MG63 (cell line): ENCODE measurements at regions not wholly inside any gene's neighbourhood (a gene's known extent, or its start where the extent isn't known, plus 50 kb on each side); places are given as distances from the start of the nearest gene placed in this dataset.

Experiments used
- DNase-seq: peaks from one replicate; pipeline ENCODE4 v3.0.0-alpha.2; 2020
- H3K27me3 ChIP-seq: fragments of 250-450 bp; sonication (Bioruptor Pico); 2 replicates; pipeline ENCODE4 v1.5.1; 2020; ENCODE audit warnings: mild to moderate bottlenecking, moderate library complexity
- H3K36me3 ChIP-seq: fragments of 250-450 bp; sonication (Bioruptor Pico); 2 replicates; pipeline ENCODE4 v1.5.1; 2020; ENCODE audit warnings: mild to moderate bottlenecking, moderate library complexity
- H3K4me3 ChIP-seq: fragments of 250-450 bp; sonication (Bioruptor Pico); 2 replicates; pipeline ENCODE4 v1.5.1; 2020; ENCODE audit warnings: mild to moderate bottlenecking, moderate library complexity
- H3K9me3 ChIP-seq: fragments of 250-450 bp; sonication (Bioruptor Pico); 2 replicates; pipeline ENCODE4 v1.5.1; 2020; ENCODE audit warnings: mild to moderate bottlenecking, moderate library complexity

- Histone ChIP-seq H3K36me3 (no peaks in the 10 kb centered on the region), H3K9me3 (no peaks in the 10 kb centered on the region), H3K4me3 (no peak overlapping the region), H3K27me3 (no peaks in the 10 kb centered on the region)
- no peak for DNase-seq
Observed at GRCh38 chr4:1575418-1576303, 108.5 kb downstream of the FAM53A start.

DNA sequence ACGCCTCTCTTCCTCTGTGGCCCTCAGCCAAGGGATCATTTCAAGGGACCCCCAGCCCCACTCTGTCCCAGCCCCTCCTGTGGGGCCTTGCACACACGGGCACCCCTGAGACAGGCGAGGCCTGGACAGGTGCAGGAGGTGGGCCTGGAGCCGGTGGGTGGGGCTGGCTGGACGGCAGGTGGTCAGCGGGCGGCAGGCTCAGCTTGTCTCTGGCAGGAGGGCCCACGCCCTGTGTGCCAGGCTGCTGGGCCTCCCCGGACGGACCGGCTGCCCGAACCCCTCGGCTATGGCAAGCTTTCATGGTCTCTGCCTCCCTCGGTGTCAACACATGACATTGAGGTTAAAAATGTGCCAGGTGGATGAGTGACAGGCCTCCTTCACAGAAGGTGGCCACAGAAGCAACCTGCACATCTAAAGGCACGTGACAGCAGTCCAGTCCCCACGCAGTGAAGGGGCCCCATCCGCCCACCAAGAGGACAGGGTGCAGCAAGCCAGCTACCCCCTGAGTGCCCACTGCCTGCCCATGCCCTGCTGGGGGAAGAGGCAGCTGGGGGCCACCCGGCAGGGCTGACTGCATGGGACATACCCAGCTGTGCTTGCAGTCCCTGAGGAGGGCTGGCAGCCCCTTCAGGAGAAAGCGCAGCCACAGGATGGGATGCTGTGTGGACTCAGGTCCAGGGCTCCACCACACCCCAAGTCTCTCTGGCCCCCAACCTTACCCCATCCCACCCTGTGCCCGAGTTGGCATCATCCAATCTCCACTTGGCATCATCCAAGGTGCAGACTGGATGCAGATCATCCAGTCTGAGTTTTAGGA is 109.3 kb downstream of the FAM53A start:
- no peaks in the 10 kb centered on the region for H3K9me3 ChIP-seq
- H3K36me3 ChIP-seq: no peaks in the 10 kb centered on the region
- no peaks in the 10 kb centered on the region for H3K27me3 ChIP-seq
- no peak overlapping the region for H3K4me3 ChIP-seq
- no peak for DNase-seq

DNA sequence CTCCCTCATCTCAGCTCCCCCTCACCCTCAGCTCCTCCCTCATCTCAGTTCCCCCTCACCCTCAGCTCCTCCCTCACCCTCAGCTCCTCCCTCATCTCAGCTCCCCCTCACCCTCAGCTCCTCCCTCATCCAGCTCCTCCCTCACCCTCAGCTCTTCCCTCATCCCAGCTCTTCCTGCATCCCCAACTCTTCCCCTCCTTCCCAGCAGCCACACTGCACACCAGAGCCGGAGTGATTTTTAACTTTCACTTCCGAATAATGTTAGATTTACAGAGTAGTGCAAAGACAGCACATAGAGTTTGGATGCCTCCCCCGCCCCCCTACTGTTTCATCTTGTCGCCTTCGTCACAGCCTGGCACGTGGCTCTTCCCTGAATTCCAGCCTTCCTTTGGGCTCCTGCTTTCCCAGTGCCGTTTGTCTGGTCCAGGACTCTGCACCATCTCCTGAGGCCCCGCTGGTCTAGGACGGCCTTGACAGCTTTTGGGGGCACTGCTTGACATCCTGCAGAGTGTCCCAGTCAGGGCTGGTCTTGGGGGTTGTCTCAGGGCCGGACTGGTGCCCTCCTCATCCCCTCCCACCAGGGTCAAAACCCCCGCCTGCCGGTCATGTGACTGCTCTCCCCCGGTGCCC is 110.2 kb downstream of the FAM53A start:
- H3K9me3 ChIP-seq: no peaks in the 10 kb centered on the region
- H3K4me3 ChIP-seq: no peak overlapping the region
- H3K27me3 ChIP-seq: no peaks in the 10 kb centered on the region
- no peak for DNase-seq
- H3K36me3 ChIP-seq: no peaks in the 10 kb centered on the region

- Histone ChIP-seq H3K36me3 (no peaks in the 10 kb centered on the region), H3K9me3 (no peaks in the 10 kb centered on the region), H3K4me3 (no peak overlapping the region), H3K27me3 (no peaks in the 10 kb centered on the region)
- no peak for DNase-seq
Observed at GRCh38 chr4:1572964-1573720, 111.0 kb downstream of the FAM53A start.

DNA sequence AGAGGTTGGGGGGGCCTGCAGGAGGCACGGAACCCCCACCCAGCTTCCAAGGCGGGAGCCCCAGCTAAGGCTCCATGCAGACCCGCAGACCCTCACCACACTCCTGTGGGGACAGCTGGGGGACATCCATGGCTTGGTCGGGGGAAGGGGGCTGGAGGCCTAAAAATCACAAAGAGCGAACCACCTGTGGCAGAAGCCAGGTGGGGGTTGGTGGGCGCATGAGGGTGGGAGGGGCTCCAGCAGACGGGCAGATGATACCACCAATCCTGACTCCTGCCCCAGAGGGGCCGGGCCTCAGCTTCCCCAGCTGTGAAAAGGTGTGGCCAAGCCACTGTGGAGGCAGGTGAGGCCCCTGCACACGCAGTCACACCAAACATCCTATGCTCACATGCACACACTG is 111.6 kb downstream of the FAM53A start:
- Histone ChIP-seq H3K9me3 (no peaks in the 10 kb centered on the region), H3K27me3 (no peaks in the 10 kb centered on the region), H3K36me3 (no peaks in the 10 kb centered on the region), H3K4me3 (no peak overlapping the region)
- DNase-seq: no peak

DNA sequence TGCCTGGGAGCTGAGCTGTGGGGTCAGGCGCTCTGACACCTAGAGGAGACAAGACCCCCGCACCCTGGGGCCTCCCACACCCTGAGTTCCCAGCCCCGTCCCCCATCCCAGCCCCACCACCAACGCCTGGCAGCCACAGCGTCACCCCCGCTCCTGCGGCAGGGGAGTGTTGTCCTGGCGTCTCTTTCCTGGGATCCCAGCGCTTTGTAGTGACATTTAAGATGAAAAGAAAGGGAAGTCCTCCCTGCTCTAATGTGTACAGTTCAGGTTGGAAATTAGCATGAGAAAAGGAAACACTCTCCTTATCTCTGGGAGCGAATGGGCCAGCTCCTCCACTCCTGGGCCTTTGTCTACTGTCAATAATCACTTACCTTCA is 112.1 kb downstream of the FAM53A start:
- Histone ChIP-seq H3K36me3 (no peaks in the 10 kb centered on the region), H3K27me3 (no peaks in the 10 kb centered on the region), H3K4me3 (no peak overlapping the region), H3K9me3 (no peaks in the 10 kb centered on the region)
- no peak for DNase-seq

DNA sequence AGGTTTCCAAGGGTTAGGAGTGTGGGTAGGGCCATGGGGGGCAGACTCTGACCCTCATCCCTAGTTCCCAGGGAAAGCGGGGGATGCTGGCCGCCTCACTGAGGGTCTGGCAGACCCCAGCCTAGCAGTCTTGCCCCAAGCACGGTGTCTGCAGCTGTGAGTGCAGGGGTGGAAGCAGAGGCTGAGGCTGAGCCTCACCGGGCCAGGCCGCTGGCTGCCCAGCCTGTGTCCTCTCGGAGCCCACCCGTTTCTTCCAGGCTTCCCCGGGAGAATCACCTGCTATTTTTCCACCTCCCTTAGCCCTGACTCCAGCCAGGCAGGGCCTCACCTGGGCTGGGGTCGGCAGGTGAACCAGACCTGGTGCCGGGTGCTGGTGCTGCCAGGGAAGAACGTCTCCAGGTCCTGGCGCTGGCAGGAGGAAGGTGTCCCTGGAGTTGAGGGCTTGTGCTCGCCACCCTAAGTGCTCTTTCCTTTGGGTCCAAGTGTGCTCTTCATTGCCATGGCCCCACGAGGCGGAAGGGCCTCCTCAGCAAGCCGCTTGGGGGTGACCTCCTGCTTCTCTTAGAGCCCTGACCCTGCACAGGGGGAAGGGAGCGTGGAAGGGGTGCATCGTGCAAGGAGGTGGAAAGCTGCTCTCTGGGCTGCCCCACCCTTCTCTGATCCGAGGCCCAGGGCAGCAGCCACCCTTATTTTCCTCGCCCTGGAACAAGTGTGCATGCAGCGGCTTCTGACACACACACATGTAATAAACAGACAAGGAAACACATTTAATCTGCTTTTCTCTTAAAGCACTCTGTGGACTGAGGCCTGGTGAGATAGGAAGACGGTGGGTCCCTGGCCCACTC is 112.7 kb downstream of the FAM53A start:
- H3K9me3 ChIP-seq: no peaks in the 10 kb centered on the region
- no peak for DNase-seq
- H3K36me3 ChIP-seq: no peaks in the 10 kb centered on the region
- H3K4me3 ChIP-seq: no peak overlapping the region
- no peaks in the 10 kb centered on the region for H3K27me3 ChIP-seq

DNA sequence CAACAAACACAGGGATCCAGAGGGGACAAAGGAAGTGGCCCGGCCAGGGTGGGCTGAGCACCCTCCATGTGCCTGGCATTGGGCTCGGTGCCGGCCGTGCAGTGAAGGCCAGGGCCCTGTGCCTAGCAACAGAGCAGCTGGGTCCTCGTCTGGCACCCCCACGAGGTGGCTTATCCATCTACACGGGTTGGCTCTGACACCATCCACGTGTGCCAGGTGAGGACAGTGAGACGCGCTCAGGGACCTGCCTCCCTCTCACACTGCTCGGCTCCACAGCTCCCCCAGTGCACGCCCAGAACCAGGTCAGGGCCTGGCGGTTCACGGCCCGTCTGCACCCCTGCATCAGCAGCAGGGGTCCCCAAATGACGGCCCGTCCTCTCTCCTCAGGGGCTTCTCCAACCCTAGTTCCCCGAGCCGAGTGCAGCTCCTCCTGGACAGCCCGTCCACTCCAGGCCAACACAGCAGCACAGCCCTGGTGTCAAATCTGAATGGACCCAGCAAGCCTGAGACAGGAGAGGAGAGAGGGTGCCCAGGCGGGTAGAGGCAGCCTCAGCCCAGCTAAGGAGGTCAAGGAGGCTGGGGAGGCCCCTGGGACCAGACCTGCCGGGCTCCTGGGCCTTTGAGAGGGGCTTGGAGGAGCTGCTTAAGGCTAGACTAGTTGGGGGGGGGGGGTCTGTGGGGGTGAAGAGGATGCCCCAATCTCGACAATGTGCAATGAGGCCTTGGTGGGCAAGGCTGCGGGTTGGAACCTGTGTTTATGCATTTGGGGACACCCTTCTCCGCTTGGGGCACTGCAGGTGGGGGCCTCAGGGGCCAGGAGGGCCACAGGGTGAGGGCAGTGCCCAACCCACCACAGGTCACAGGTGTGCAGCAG is 113.6 kb downstream of the FAM53A start:
- no peaks in the 10 kb centered on the region for H3K36me3 ChIP-seq
- H3K4me3 ChIP-seq: no peak overlapping the region
- no peak for DNase-seq
- H3K27me3 ChIP-seq: no peaks in the 10 kb centered on the region
- no peaks in the 10 kb centered on the region for H3K9me3 ChIP-seq

- no peak for DNase-seq
- no peaks in the 10 kb centered on the region for H3K9me3 ChIP-seq
Observed at GRCh38 chr4:1569461-1570151, 114.5 kb downstream of the FAM53A start.

GRCh38 chr4:1568855-1569460 is 115.2 kb downstream of the FAM53A start:
- Histone ChIP-seq H3K4me3 (no peak overlapping the region), H3K27me3 (no peaks in the 10 kb centered on the region), H3K9me3 (no peaks in the 10 kb centered on the region), H3K36me3 (no peaks in the 10 kb centered on the region)
- no peak for DNase-seq

More at GRCh38 chr4:1569461-1570151, 114.5 kb downstream of the FAM53A start:
- H3K4me3 ChIP-seq: no peak overlapping the region
- no peaks in the 10 kb centered on the region for H3K36me3 ChIP-seq
- no peaks in the 10 kb centered on the region for H3K27me3 ChIP-seq

- DNase-seq: no peak
Observed at GRCh38 chr4:1567808-1568581, 116.1 kb downstream of the FAM53A start.

DNA sequence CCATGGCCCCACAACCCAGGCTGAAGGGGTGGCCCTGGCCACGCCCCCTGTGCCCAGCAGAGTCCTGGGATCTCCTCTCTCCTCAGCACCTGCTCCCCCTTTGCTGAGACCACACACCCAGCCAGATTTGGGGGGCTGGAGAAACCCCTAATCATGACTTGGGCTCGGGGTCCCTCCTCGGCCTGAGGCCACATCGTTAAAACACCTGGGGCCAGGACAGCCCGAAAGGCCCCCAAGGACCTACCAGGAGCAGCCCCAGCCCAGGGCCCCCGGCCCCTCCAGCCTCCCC is 116.7 kb downstream of the FAM53A start:
- no peaks in the 10 kb centered on the region for H3K9me3 ChIP-seq
- DNase-seq: no peak
- no peaks in the 10 kb centered on the region for H3K36me3 ChIP-seq
- no peak overlapping the region for H3K4me3 ChIP-seq
- H3K27me3 ChIP-seq: no peaks in the 10 kb centered on the region; the same call in 1 of the 2 replicates

More at GRCh38 chr4:1567808-1568581, 116.1 kb downstream of the FAM53A start:
- no peaks in the 10 kb centered on the region; the same call in 1 of the 2 replicates for H3K27me3 ChIP-seq
- H3K4me3 ChIP-seq: no peak overlapping the region
- no peaks in the 10 kb centered on the region for H3K36me3 ChIP-seq
- no peaks in the 10 kb centered on the region for H3K9me3 ChIP-seq

DNA sequence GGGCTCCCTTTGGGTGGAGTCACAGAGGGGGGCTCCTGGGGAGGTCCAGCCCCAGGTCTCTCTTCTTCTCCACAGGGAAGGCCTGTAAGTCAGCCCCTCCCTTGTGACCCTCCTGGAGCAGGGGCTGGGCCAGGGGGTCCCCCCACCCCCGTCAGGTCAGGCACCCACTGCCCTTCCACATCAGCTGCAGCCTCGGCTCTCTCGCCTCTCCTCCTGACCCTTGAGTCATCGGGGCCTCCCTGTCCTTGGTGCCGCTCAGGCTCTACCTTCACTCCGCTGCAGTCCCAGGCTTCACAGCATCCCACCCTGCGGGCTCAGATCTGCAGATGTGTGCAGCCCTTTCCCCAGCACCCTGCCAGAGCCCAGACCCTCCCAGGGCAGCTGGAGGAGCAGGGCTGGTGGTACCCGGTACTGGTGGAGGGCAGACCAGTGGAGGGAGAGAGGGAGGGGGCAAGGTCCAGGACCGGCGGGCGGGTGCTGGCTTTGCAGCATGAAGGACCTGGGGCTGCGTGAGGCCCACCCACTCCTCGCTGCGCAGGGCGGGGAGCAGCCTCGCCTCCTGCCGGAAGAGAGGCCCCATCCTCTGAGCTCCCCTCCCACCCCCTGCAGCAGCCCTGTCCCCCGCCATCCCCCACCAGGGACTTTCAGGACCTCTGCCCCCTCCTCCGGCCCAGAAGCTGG is 117.1 kb downstream of the FAM53A start:
- DNase-seq: no peak
- H3K9me3 ChIP-seq: no peaks in the 10 kb centered on the region
- no peaks in the 10 kb centered on the region for H3K36me3 ChIP-seq
- H3K4me3 ChIP-seq: no peak overlapping the region
- H3K27me3 ChIP-seq: no peaks in the 10 kb centered on the region; the same call in 1 of the 2 replicates
